NB4 (cell line): ENCODE measurements at regions not wholly inside any gene's neighbourhood (a gene's known extent, or its start where the extent isn't known, plus 50 kb on each side); places are given as distances from the start of the nearest gene placed in this dataset.

Source experiments
- DNase-seq: peaks from one replicate; pipeline ENCODE4 v3.0.0; 2010; ENCODE audit warnings: low read depth
- H3K4me3 ChIP-seq: one replicate; pipeline ENCODE4 v1.5.1; 2011; ENCODE audit warnings: mild to moderate bottlenecking, low read depth, low read length, moderate library complexity
- MYC ChIP-seq: IDR thresholded peaks from 2 replicates; pipeline ENCODE4 v1.6.1; 2011; ENCODE audit warnings: low read depth, low read length
- POLR2A ChIP-seq: IDR thresholded peaks from 2 replicates; pipeline ENCODE4 v1.6.1; 2011; ENCODE audit warnings: mild to moderate bottlenecking; ENCODE audit not compliant: insufficient read length; ENCODE audit errors: extremely low read depth
- TF ChIP-seq, protein P1 (sequence below): IDR thresholded peaks from 2 replicates; pipeline ENCODE4 v1.6.1; 2011; ENCODE audit warnings: low read depth, low read length
- TF ChIP-seq, protein P2 (sequence below): IDR thresholded peaks from one replicate; pipeline ENCODE4 v1.5.1; 2012; ENCODE audit warnings: low read depth, low read length

DNA sequence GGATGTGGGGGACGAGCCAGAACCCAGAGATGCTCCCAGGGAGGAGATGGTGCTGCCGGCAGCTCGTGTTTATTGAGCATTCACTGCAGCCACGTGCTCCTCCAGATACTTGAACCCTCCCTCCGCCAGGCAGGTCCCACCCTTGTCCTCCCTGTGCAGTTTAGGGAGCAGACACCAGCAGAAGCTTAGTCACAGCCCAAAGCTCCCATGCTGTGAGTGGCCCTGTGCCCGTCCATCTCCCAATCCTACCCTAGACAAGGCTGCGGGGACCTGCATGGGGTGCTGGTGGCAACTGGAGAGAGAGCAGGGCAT, 176.5 kb upstream of the COPS8 start:
- TF ChIP-seq, protein P1, sequence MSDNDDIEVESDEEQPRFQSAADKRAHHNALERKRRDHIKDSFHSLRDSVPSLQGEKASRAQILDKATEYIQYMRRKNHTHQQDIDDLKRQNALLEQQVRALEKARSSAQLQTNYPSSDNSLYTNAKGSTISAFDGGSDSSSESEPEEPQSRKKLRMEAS: no peak
- no peak for TF ChIP-seq POLR2A
- TF ChIP-seq MYC: no peak
- TF ChIP-seq, protein P2, sequence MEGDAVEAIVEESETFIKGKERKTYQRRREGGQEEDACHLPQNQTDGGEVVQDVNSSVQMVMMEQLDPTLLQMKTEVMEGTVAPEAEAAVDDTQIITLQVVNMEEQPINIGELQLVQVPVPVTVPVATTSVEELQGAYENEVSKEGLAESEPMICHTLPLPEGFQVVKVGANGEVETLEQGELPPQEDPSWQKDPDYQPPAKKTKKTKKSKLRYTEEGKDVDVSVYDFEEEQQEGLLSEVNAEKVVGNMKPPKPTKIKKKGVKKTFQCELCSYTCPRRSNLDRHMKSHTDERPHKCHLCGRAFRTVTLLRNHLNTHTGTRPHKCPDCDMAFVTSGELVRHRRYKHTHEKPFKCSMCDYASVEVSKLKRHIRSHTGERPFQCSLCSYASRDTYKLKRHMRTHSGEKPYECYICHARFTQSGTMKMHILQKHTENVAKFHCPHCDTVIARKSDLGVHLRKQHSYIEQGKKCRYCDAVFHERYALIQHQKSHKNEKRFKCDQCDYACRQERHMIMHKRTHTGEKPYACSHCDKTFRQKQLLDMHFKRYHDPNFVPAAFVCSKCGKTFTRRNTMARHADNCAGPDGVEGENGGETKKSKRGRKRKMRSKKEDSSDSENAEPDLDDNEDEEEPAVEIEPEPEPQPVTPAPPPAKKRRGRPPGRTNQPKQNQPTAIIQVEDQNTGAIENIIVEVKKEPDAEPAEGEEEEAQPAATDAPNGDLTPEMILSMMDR: no peak
- no peak overlapping the region for H3K4me3 ChIP-seq
- no peak for DNase-seq

DNA sequence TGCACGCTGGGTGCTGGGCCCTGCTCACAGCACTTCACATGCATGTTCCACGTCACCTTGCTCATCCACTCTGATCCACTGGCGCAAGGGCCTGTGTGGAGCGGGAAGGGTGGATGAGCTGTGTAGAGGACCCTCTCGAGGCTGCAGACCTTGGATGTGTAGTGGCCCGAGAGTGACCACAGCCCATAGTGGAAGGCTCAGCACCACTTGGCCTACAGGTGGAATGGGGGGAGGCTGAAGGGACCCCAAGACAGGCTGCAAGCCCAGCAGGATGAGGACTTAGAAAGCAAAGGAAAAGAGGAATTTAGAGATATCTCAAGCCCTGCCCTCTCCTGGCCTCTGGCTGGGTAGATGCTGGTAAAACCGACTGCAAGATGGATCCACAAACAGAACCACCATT, 175.9 kb upstream of the COPS8 start:
- no peak overlapping the region for H3K4me3 ChIP-seq
- TF ChIP-seq, protein P1: no peak
- no peak for TF ChIP-seq MYC
- TF ChIP-seq, protein P2: no peak
- DNase-seq: no peak

DNA sequence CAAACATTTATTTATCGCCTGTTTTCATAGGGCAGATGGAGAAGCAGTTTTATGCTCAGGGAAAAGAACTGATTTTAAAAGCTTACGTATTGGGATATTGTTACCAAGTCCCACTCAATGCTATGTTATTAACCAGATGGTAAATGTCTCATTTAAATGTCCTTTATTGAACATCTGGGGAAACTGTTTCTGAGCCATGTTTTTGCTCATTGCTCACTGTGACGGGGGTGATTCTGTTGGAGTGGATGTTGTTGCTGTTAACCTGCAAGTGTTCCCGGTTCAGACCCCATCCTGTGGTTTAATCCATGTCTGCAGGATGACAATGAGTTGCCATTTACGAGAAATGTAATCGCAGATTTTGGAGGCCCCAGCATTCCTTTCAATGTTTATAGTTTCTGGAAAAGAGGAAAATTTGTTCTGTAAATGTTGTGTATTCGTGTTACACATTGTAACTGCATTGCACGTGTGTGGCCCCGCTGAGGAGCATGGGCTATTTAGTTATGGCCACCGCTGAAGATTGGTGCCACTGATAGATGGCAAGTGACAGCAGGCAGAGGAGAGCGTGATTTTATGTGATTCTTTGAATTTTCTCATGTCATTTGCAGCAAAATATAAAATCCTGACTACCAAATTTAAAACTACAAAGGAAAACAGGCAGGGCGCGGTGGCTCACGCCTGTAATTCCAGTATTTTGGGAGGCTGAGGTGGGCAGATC, 174.8 kb upstream of the COPS8 start:
- TF ChIP-seq MYC (no peak), POLR2A (no peak)
- TF ChIP-seq, protein P1: no peak
- TF ChIP-seq, protein P2: no peak
- DNase-seq: no peak
- H3K4me3 ChIP-seq: no peak overlapping the region

DNA sequence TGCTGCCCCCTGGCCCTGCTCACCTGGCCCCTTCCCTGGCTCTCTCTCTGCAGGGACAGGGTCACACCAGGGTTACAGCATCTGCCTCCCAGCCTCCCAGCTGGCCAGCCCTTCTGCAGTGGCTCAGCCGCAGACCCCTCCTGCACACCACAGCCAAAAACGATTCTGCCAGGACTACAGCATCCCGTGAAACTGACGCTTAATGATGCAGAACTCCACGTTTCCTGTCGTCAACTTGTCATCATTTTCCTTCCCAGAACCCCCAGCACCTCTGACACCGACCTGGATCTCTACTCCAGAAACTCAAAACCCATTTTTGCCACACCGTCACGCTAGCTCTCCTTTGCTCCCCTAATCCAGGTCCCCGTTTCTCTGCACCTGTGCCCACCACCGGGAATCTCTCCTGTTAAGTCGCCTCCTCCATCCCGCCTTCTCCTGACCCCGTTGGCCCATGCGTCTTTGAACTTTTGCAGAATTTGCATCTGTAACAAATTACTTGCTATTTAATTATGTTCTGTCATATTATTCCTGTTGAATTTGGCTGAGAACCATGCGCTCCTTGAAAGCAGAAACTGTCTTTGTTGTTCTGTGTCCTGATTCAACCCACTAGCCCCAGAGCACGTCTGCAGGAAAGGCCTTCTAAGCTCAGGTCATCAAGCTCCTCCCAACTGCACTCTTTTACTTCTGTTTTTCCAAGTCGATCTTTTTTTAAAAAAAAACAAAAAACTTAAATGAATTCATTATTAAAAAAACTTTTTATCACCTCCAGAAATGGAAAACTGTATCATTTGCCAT, 173.2 kb upstream of the COPS8 start:
- no peak for DNase-seq
- no peak overlapping the region for H3K4me3 ChIP-seq
- TF ChIP-seq, protein P2: no peak
- TF ChIP-seq MYC (no peak), POLR2A (no peak)
- TF ChIP-seq, protein P1: no peak

DNA sequence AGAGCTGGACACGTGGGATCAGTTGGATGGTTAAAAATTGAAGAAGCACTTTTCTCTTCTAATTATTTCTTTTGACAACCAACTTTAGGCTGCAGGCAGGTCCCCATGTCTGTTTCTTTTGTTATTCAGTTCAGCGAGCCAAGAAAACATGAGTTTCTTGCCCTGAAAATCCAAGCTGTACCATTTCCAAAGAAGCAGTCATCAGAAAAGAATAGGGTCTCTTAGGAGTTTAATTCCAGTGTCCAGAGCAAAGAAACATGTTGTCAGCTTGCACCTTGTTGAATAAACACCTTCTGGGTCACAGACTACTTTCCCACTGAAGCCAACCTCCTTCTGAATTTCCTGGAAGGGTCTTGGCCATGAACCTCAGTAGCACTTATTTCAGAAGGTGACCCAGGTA, 170.5 kb upstream of the COPS8 start:
- no peak overlapping the region for H3K4me3 ChIP-seq
- no peak for DNase-seq
- no peak for TF ChIP-seq MYC
- TF ChIP-seq, protein P1: no peak
- TF ChIP-seq, protein P2: no peak
- TF ChIP-seq POLR2A: no peak
